ENCODE measurements at regions not wholly inside any gene's neighbourhood (a gene's known extent, or its start where the extent isn't known, plus 50 kb on each side); places are given as distances from the start of the nearest gene placed in this dataset.

DNA sequence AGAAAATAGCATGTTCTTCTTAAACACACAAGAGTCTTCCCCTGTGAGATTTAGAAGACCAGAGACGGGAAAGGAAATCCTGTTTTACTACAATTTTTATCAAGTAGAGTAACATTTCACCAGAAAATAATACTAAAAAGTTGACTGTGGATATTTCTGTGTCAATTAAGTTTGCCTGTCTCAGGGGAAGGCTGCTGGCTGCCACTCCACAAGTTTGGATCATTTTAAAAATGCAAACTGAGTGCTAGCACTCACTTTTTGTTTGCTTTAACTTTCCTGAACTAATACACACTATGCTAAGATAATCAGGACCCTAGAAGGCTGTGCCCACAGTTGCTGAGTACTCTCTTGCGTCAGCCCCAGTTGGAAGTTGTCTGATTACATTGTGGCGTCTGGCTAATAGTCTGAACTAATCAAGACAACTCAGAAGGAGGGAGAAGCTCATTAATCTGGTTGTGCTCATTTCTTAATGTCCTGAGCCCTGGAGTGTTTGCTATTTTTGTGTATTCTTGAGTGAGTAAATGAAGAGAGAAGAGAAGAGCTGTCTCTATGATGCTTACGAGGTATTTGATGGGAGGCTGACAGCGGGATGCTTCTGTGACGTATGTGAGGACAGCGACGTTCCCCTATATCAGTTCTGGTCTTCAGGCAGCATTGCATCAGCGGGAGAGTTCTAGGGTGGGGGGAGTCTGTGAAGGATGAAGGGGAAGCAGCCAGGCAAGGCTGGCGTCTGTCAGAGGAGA lies 664.2 kb downstream of the QKI start:
- TF ChIP-seq, protein P1, sequence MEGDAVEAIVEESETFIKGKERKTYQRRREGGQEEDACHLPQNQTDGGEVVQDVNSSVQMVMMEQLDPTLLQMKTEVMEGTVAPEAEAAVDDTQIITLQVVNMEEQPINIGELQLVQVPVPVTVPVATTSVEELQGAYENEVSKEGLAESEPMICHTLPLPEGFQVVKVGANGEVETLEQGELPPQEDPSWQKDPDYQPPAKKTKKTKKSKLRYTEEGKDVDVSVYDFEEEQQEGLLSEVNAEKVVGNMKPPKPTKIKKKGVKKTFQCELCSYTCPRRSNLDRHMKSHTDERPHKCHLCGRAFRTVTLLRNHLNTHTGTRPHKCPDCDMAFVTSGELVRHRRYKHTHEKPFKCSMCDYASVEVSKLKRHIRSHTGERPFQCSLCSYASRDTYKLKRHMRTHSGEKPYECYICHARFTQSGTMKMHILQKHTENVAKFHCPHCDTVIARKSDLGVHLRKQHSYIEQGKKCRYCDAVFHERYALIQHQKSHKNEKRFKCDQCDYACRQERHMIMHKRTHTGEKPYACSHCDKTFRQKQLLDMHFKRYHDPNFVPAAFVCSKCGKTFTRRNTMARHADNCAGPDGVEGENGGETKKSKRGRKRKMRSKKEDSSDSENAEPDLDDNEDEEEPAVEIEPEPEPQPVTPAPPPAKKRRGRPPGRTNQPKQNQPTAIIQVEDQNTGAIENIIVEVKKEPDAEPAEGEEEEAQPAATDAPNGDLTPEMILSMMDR (IDR thresholded peaks at IDR 0.05; ENCODE audit: insufficient read depth, low read length, poor library complexity, severe bottlenecking) = no peak
- TF ChIP-seq EZH2phosphoT487 (conservative IDR thresholded peaks at IDR 0.05; ENCODE audit: low read length) = no peak
